ENCODE measurements at regions not wholly inside any gene's neighbourhood (a gene's known extent, or its start where the extent isn't known, plus 50 kb on each side); places are given as distances from the start of the nearest gene placed in this dataset.
"Not testable (repeated sequence)": the region's sequence is repeated elsewhere in the genome, so short reads cannot be mapped to it uniquely, and the experiment has no call there.

DNA sequence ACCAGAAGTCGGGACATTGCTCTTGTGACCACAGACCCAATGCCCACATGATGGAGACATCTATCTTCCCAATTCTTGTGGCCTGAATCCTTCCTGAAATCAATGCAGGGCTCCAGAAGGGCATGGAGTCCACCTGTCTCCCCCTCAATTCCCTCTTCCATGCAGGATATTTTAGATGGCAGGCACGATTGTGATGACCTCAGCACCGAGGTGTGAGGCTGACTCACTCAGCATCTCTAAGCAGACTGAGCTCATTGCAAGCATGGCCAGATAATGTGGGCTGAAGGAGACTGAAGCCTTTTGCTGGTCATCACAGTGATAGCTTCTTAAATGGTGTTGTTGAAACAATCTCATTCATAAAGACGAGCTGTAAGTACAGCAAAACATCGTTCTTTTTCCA lies 374.9 kb upstream of the PODXL start:
- no peak overlapping the region for H3K27ac ChIP-seq
- H3K36me3 ChIP-seq = no peaks in the 10 kb centered on the region
- DNase-seq (ENCODE audit: low spot score in 2 of 2) = no peak
- WGBS = 54% methylated on average over 4 of the region's 5 CpGs
- TF ChIP-seq, protein P1, sequence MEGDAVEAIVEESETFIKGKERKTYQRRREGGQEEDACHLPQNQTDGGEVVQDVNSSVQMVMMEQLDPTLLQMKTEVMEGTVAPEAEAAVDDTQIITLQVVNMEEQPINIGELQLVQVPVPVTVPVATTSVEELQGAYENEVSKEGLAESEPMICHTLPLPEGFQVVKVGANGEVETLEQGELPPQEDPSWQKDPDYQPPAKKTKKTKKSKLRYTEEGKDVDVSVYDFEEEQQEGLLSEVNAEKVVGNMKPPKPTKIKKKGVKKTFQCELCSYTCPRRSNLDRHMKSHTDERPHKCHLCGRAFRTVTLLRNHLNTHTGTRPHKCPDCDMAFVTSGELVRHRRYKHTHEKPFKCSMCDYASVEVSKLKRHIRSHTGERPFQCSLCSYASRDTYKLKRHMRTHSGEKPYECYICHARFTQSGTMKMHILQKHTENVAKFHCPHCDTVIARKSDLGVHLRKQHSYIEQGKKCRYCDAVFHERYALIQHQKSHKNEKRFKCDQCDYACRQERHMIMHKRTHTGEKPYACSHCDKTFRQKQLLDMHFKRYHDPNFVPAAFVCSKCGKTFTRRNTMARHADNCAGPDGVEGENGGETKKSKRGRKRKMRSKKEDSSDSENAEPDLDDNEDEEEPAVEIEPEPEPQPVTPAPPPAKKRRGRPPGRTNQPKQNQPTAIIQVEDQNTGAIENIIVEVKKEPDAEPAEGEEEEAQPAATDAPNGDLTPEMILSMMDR (IDR thresholded peaks at IDR 0.05) = no peak
- TF ChIP-seq POLR2A (IDR thresholded peaks at IDR 0.05) (no peak), POLR2AphosphoS5 (IDR thresholded peaks at IDR 0.05) (no peak), EP300 (IDR thresholded peaks at IDR 0.05) (no peak)
- H3K27me3 ChIP-seq = peaks cover 27% of the 10 kb centered on the region
- peaks cover 6% of the 10 kb centered on the region for H3K4me1 ChIP-seq
- H3K9me3 ChIP-seq = no peaks in the 10 kb centered on the region
- H3K4me3 ChIP-seq = no peak overlapping the region

DNA sequence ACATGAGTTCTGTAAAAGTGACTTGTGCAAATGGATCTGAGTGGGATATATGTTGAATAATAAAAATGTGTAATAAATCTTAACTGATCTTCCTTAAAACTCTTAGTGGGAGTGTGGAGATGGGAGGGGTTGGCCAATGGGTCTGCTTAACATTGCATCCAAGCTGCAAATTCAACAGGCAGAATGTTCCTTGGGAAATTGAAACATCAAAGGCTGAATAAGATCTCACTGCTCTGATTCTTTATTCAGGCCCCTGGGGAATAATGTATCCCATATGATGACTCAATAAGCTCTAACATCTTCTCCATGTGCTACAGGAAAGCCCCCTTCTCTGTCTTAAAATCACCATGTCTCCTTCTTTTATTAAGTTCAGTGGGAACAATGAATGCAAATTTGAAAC lies 373.2 kb upstream of the PODXL start:
- H3K36me3 ChIP-seq = no peaks in the 10 kb centered on the region
- no peak overlapping the region for H3K4me3 ChIP-seq
- DNase-seq (ENCODE audit: low spot score in 2 of 2) = no peak
- no peak overlapping the region for H3K27ac ChIP-seq
- no peaks in the 10 kb centered on the region for H3K9me3 ChIP-seq
- TF ChIP-seq EP300 (IDR thresholded peaks at IDR 0.05) = no peak
- no peak for TF ChIP-seq POLR2AphosphoS5 (IDR thresholded peaks at IDR 0.05)
- no peak for TF ChIP-seq POLR2A (IDR thresholded peaks at IDR 0.05)
- TF ChIP-seq, protein P1 (IDR thresholded peaks at IDR 0.05) = no peak
- H3K4me1 ChIP-seq = peaks cover 6% of the 10 kb centered on the region
- H3K27me3 ChIP-seq = peaks cover 27% of the 10 kb centered on the region

DNA sequence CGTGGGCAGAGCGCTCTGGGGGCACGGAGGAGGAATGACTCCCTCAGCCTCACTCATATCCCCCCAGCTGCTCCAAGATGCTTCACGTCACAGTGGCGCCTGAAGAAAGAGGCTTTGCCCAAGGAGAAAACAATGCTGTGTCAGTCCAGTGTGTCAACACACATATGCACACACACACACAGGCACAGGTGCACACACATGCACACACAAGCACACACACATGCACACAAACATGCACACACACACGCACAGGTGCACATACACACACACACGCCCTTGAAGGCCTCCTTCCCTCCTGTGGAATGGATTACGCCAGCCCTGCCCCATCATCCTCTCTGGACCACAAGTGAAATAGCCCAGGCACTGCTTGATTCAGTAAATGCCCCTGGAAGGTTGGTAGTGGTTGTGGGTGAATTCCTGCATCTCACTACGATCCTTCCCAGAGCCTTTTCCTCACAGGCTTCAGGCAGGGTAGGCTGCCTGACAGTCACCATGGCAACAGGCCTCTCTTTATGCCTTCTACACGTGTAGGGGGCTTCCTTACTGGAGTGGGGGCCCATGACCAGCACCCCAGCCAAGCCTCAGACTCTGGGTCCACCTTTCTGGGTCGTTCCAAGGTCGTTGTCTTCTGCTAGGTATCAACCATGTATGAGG lies 371.5 kb upstream of the PODXL start:
- Histone ChIP-seq H3K9me3 (no peaks in the 10 kb centered on the region), H3K27ac (no peak overlapping the region), H3K4me3 (no peak overlapping the region), H3K27me3 (peaks cover 24% of the 10 kb centered on the region), H3K36me3 (no peaks in the 10 kb centered on the region), H3K4me1 (no peaks in the 10 kb centered on the region)
- 75% methylated on average over 12 of the region's 12 CpGs for WGBS
- no peak for TF ChIP-seq EP300 (IDR thresholded peaks at IDR 0.05)
- TF ChIP-seq, protein P1 (IDR thresholded peaks at IDR 0.05) = no peak
- TF ChIP-seq POLR2AphosphoS5 (IDR thresholded peaks at IDR 0.05) = no peak
- no peak for TF ChIP-seq POLR2A (IDR thresholded peaks at IDR 0.05)
- DNase-seq (ENCODE audit: low spot score in 2 of 2) = peak in 1 of 2 donors; percentile 43

DNA sequence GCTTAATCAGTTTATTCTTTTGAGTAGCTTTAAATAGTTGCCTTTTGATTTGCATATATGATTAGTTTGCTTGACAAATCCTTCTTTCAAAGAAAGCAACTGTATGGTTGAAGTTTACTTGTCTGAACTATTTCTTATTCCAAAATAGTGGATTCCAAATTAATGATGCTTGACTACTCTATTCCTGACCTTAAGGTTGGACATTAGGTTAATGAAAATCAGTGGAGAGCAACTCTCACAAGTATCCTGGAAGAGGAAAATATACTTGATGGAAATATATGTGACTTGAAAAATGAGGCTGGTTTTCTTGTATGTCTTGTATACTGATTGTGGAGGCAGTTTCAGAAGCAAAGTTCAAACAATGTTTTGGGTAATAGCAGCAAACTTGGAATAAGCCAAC lies 369.2 kb upstream of the PODXL start:
- Histone ChIP-seq H3K27ac (no peak overlapping the region), H3K4me1 (no peaks in the 10 kb centered on the region), H3K9me3 (no peaks in the 10 kb centered on the region), H3K4me3 (no peak overlapping the region), H3K27me3 (peaks cover 19% of the 10 kb centered on the region), H3K36me3 (no peaks in the 10 kb centered on the region)
- TF ChIP-seq POLR2A (IDR thresholded peaks at IDR 0.05) (no peak), EP300 (IDR thresholded peaks at IDR 0.05) (no peak), POLR2AphosphoS5 (IDR thresholded peaks at IDR 0.05) (no peak)
- TF ChIP-seq, protein P1 (IDR thresholded peaks at IDR 0.05) = no peak
- DNase-seq (ENCODE audit: low spot score in 2 of 2) = no peak

DNA sequence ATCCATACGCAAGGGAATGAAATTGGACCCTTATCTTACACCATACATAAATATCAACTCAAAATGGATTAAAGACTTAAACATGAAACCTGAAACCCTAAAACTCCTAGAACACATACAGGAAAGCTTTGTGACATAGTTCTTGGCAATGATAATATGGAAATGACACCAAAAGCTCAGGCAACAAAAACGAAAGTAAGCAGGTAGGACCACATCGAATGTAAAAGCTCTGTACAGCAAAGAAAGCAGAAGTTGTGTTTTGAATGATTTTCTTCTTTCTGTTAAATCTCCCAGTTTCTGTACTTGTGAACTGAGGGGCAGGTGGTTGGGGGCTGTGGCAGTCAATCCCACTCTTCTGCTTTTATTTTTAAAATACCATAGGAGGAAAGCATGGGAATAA lies 368.4 kb upstream of the PODXL start:
- H3K27ac ChIP-seq = no peak overlapping the region
- H3K27me3 ChIP-seq = peaks cover 15% of the 10 kb centered on the region
- no peak overlapping the region for H3K4me3 ChIP-seq
- H3K9me3 ChIP-seq = no peaks in the 10 kb centered on the region
- DNase-seq (ENCODE audit: low spot score in 2 of 2) = no peak
- H3K36me3 ChIP-seq = no peaks in the 10 kb centered on the region
- TF ChIP-seq, protein P1 (IDR thresholded peaks at IDR 0.05) = no peak
- TF ChIP-seq EP300 (IDR thresholded peaks at IDR 0.05) (no peak), POLR2A (IDR thresholded peaks at IDR 0.05) (no peak), POLR2AphosphoS5 (IDR thresholded peaks at IDR 0.05) (no peak)
- no peaks in the 10 kb centered on the region for H3K4me1 ChIP-seq
- WGBS = 80% methylated on average over 3 of the region's 3 CpGs

- 97% methylated on average over 10 of the region's 10 CpGs for WGBS
- H3K27ac ChIP-seq; DNase-seq (ENCODE audit: low spot score in 2 of 2); H3K4me3 ChIP-seq; H3K4me1 ChIP-seq; H3K36me3 ChIP-seq; H3K9me3 ChIP-seq; H3K27me3 ChIP-seq: not testable (repeated sequence)
These were observed 366.5 kb upstream of the PODXL start for GRCh38 chr7:131922948-131923347.
